Activated naive CD4-positive, alpha-beta T cell treated with Interleukin-2 at 50 U/mL for 16 hours (primary cell): ENCODE measurements at regions not wholly inside any gene's neighbourhood (a gene's known extent, or its start where the extent isn't known, plus 50 kb on each side); places are given as distances from the start of the nearest gene placed in this dataset.
"Not testable (repeated sequence)": the region's sequence is repeated elsewhere in the genome, so short reads cannot be mapped to it uniquely, and the experiment has no call there.

ENCODE experiments used
- DNase-seq: peaks from one replicate; pipeline ENCODE4 v3.0.0-alpha.2; 2020

GRCh38 chr5:99694884-99695283, 766.1 kb upstream of the CHD1 start:
- DNase-seq, result no peak

GRCh38 chr5:99686538-99686937, 757.7 kb upstream of the CHD1 start:
- no peak for DNase-seq

DNA sequence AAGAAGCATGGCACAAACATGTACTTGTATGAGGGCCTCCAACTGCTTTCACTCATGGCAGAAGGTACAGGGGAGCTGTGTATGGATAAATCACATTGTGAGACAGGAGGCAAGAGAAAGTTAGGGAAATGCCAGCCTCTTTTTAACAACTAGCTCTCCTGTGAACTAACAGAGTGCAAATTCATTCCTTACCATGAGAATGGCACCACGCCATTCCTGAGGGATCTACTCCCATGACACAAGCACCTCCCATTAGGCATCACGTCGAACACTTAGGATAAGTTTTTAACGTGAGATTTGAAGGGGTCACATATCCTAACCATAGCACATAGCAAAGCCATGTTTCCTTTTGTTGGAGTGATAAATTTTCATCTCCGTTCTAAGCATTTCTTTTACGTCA, 747.2 kb upstream of the CHD1 start:
- no peak for DNase-seq

DNA sequence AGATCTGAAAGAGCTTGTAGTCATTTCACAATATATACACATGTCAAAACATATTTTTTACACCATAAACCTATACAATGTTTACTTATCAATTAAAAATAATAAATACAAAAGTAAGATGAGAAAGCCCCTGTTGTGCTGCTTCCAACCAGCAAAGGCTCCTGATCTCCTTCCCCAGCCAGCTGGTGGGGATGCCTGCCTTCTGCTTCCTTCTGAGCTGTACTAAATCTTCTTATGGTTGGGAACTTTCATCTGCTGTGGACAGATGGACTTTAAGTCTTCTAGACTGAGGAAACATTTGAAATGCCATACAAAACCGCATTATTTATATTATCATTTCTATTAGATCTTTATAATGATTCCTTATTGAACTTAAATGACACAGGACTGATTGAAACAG, 745.3 kb upstream of the CHD1 start:
- DNase-seq, result no peak

GRCh38 chr5:99664972-99665371, 736.2 kb upstream of the CHD1 start:
- no peak for DNase-seq

DNA sequence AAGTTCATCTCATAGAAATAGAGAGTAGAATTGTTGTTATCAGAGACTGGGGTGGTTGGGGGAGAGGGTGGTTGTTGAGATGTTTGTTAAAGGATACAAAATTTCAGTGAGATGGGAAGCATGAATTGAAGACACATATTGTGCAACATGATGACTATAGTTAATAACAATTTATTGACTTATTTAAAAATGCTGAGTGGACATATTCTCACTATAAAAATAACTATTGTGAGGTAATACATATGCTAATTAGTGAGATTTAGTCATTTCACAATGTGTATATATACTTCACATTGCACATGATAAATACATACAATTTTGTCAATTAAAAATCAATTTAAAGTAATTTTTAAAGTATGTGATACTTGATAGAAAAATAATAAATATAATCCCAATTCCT, 722.5 kb upstream of the CHD1 start:
- DNase-seq, result no peak

DNA sequence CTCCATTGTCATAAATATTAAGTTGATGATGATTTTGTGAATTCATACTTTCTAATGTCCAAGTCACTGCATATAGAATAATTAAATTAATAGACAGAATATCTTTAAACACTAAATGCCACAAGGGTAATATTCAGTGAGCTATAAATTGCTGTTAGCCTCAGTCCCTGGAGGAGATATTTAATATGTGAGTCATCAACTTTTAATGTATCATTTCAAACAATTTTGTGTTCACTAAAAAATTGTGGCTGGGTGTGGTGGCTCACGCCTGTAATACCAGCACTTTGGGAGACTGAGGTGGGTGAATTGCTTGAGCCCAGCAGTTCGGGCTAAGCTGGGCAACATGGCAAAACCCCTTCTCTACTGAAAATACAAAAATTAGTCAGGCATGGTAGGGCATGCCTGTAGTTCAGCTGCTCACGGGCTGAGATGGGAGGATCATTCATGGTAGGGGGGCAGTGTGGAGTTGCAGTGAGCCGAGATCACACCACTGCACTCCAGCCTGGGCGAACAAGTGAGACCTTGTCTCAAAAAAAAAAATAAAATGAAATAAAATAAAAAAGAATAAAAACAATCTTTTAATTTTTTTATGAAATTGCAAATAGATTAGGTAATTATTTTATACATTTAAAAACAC, 717.3 kb upstream of the CHD1 start:
- no peak for DNase-seq

DNA sequence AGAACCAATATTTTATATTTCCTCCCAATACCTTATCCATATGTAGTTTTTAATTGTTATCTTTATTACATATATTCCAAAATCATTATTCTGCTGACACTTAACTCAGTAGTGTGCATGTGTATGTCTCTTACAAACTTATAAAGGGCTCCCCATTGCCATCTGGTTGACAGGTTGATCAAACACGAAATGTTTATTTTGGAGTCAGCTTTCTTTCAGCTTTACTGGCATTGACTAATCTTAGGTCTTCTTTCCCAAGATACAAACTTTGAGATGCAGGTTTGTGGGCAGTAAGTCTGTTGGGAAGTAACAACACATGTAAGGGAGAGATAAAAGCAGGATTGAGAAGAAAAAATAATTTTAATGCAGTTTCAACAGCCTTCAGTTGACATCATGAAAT, 716.0 kb upstream of the CHD1 start:
- no peak for DNase-seq

DNA sequence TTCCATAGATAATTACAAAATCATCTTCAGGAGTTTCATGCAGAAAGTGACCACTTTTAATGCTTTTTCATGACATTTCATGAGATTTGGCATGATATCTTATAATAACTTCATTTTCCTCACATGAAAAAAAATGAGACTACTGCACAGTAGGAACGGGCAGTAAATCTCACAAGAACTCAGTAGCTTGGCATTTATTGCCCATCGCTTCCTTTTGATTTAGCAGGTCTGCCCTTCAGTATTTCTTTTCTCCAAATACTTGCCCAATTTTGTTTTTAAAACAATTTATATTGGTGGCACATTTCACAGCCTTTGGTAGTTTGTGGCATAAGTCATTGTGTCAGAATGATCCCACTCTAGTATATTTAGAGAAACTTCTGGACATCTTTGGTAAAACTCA, 711.8 kb upstream of the CHD1 start:
- DNase-seq, result no peak

- DNase-seq, result no peak
These were observed 711.1 kb upstream of the CHD1 start for GRCh38 chr5:99639905-99640304.

DNA sequence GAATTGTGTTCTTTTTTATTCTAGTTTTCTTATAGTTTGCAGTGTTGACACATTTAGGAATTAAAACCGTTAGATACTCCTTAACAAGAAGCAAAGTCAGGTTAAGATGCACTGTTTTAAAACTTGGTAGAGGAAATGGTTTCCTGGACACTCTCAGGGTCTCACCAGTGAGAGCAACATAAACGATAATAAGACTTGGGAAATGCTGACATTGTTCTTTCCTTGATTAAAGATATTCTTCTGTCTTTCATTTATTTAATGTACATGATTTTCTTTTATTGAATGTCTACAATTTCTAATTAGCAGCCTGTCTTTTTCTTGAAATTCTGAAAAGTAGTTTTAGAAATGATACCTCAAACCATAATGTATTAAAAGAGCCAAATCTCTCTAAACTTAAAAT, 707.9 kb upstream of the CHD1 start:
- no peak for DNase-seq

GRCh38 chr5:99621772-99622681, 693.2 kb upstream of the CHD1 start:
- DNase-seq, result no peak

DNA sequence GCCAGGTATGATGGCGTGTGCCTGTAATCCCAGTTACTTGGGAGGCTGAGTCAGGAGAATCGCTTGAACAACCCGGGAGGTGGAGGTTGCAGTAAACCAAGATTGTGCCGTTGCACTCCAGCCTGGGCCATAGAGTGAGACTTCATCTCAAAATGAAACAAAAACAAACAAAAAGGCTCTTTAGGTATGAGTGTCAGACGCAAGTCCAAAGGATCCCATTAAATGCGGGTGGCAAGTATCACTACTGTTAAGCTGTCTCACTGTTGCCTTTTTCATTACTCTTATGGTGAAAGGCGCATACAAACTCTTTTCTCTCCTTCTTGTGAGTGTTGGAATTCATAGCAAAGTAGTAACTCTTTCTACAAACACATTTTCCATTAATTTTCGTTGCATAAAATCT, 688.5 kb upstream of the CHD1 start:
- no peak for DNase-seq

DNA sequence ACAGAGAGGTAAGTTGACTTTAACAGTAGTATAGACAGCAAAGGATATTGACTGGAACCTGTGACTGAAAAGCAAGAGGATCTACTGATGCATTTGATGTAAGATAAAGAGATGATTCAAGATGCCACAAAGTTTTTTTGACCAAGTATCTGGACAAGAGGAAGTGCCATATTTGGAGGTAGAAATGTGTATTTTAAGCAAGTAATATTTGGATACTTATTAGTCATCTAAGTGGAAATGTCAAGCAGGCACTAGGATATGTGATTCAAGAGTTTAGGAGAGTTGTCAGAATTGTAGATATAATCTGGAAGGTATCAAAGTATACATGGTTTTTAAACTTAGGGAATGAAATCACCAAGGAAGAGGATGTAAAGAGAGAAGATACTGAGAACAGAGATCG, 686.1 kb upstream of the CHD1 start:
- no peak for DNase-seq

- DNase-seq, result no peak
These were observed 678.3 kb upstream of the CHD1 start for GRCh38 chr5:99607124-99607523.

GRCh38 chr5:99605904-99606303, 677.1 kb upstream of the CHD1 start:
- DNase-seq, result no peak

- no peak for DNase-seq
These were observed 672.1 kb upstream of the CHD1 start for GRCh38 chr5:99600952-99601351.

DNA sequence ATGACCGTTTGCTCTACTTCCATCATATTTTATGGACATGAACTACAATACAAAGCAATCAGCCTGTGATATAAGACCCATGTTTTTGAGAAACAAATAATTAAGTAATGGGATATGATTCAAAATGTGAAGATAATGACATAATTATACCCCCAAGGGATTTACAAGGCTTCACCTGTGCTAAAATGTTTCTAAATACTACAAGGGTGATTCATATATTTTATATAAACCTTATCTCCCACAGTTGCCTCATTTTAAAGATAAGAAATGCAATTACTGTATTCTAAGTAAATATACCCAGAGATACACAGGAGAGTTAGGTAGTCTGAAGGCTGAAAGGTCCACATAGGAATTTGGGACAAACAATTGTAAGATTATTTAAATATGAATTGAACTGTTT, 662.0 kb upstream of the CHD1 start:
- no peak for DNase-seq

GRCh38 chr5:99589424-99589823, 660.6 kb upstream of the CHD1 start:
- no peak for DNase-seq

GRCh38 chr5:99587983-99588382, 659.2 kb upstream of the CHD1 start:
- DNase-seq, result no peak

- DNase-seq, result no peak
These were observed 658.1 kb upstream of the CHD1 start for GRCh38 chr5:99586878-99587277.

DNA sequence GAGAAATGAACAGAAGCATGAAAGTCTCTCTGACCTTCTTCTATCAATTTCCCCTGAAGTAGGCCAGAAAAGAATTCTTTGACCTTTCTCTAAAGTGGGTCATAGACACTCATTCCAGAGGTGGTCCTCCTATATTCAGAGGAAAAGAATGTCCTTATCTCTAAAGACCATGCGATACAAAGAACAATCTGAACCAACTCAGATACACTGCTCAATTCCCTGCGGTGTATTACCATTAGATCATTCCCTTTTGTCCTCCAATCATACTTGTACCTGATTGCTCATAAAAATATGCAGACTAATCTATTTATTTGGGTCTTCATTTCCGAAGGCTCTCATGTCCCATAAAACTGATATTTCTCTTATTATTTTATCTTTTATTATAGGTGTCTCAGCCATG, 652.4 kb upstream of the CHD1 start:
- not testable (repeated sequence) for DNase-seq

- not testable (repeated sequence) for DNase-seq
These were observed 634.3 kb upstream of the CHD1 start for GRCh38 chr5:99562937-99563627.

GRCh38 chr5:99553211-99553810, 624.5 kb upstream of the CHD1 start:
- no peak for DNase-seq
